ENCODE measurements at regions not wholly inside any gene's neighbourhood (a gene's known extent, or its start where the extent isn't known, plus 50 kb on each side); places are given as distances from the start of the nearest gene placed in this dataset.
"Not testable (repeated sequence)": the region's sequence is repeated elsewhere in the genome, so short reads cannot be mapped to it uniquely, and the experiment has no call there.

- DNase-seq (ENCODE audit: low read depth) = no peak
These were observed 231.3 kb upstream of the RBBP8 start for GRCh38 chr18:22701795-22702194.

GRCh38 chr18:22702806-22703205, 230.3 kb upstream of the RBBP8 start:
- DNase-seq (ENCODE audit: low read depth) = no peak

- DNase-seq (ENCODE audit: low read depth) = peak; percentile 62
These were observed 229.1 kb upstream of the RBBP8 start for GRCh38 chr18:22703883-22704585.

GRCh38 chr18:22704586-22704918, 228.6 kb upstream of the RBBP8 start:
- DNase-seq (ENCODE audit: low read depth) = no peak

- peak; percentile 96 for DNase-seq (ENCODE audit: low read depth)
These were observed 227.8 kb upstream of the RBBP8 start for GRCh38 chr18:22705328-22705727.

GRCh38 chr18:22706025-22706424, 227.1 kb upstream of the RBBP8 start:
- not testable (repeated sequence) for DNase-seq (ENCODE audit: low read depth)

- peak; percentile 54 for DNase-seq (ENCODE audit: low read depth)
These were observed 223.7 kb upstream of the RBBP8 start for GRCh38 chr18:22709288-22710060.

GRCh38 chr18:22710673-22711191, 222.4 kb upstream of the RBBP8 start:
- DNase-seq (ENCODE audit: low read depth) = no peak

- DNase-seq (ENCODE audit: low read depth) = peak; percentile 75
These were observed 221.9 kb upstream of the RBBP8 start for GRCh38 chr18:22711192-22711685.

GRCh38 chr18:22713511-22713910, 219.6 kb upstream of the RBBP8 start:
- DNase-seq (ENCODE audit: low read depth) = no peak

GRCh38 chr18:22717536-22717935, 215.6 kb upstream of the RBBP8 start:
- DNase-seq (ENCODE audit: low read depth) = not testable (repeated sequence)

GRCh38 chr18:22723221-22723620, 209.9 kb upstream of the RBBP8 start:
- DNase-seq (ENCODE audit: low read depth) = no peak

GRCh38 chr18:22723773-22724172, 209.4 kb upstream of the RBBP8 start:
- DNase-seq (ENCODE audit: low read depth) = no peak

- no peak for DNase-seq (ENCODE audit: low read depth)
These were observed 206.7 kb upstream of the RBBP8 start for GRCh38 chr18:22726469-22726868.

- DNase-seq (ENCODE audit: low read depth) = no peak
These were observed 205.1 kb upstream of the RBBP8 start for GRCh38 chr18:22728016-22728415.

GRCh38 chr18:22728481-22729105, 204.5 kb upstream of the RBBP8 start:
- no peak for DNase-seq (ENCODE audit: low read depth)

GRCh38 chr18:22731398-22731797, 201.7 kb upstream of the RBBP8 start:
- no peak for DNase-seq (ENCODE audit: low read depth)

- no peak for DNase-seq (ENCODE audit: low read depth)
These were observed 198.9 kb upstream of the RBBP8 start for GRCh38 chr18:22734105-22734661.

- no peak for DNase-seq (ENCODE audit: low read depth)
These were observed 198.1 kb upstream of the RBBP8 start for GRCh38 chr18:22734791-22735627.

GRCh38 chr18:22737054-22737453, 196.1 kb upstream of the RBBP8 start:
- DNase-seq (ENCODE audit: low read depth) = no peak

GRCh38 chr18:22739061-22739642, 194.0 kb upstream of the RBBP8 start:
- DNase-seq (ENCODE audit: low read depth) = no peak

All from iris pigment epithelial cell (primary cell).